VCaP (cell line): ENCODE measurements at regions not wholly inside any gene's neighbourhood (a gene's known extent, or its start where the extent isn't known, plus 50 kb on each side); places are given as distances from the start of the nearest gene placed in this dataset.

Experiments used
- H3K27ac ChIP-seq: fragments of 450-650 bp; 2 replicates; pipeline ENCODE4 v1.5.1; 2017
- CTCF ChIP-seq: fragments of 450-650 bp; conservative IDR thresholded peaks from 2 replicates; pipeline ENCODE4 v1.5.1; 2017; ENCODE audit warnings: mild to moderate bottlenecking, moderate library complexity

GRCh38 chr4:14446904-14447303, 555.4 kb upstream of the CPEB2 start:
- TF ChIP-seq CTCF: no peak
- no peak overlapping the region for H3K27ac ChIP-seq

- no peak for TF ChIP-seq CTCF
- no peak overlapping the region for H3K27ac ChIP-seq
These were observed 553.0 kb upstream of the CPEB2 start for GRCh38 chr4:14449308-14449707.

- no peak for TF ChIP-seq CTCF
- no peak overlapping the region for H3K27ac ChIP-seq
These were observed 550.3 kb upstream of the CPEB2 start for GRCh38 chr4:14452001-14452400.

GRCh38 chr4:14452764-14453163, 549.5 kb upstream of the CPEB2 start:
- H3K27ac ChIP-seq: no peak overlapping the region
- no peak for TF ChIP-seq CTCF

- H3K27ac ChIP-seq: no peak overlapping the region
- no peak for TF ChIP-seq CTCF
These were observed 543.8 kb upstream of the CPEB2 start for GRCh38 chr4:14458463-14458862.

- no peak for TF ChIP-seq CTCF
These were observed 537.2 kb upstream of the CPEB2 start for GRCh38 chr4:14465057-14465456.

GRCh38 chr4:14465507-14465906, 536.8 kb upstream of the CPEB2 start:
- TF ChIP-seq CTCF: no peak
- H3K27ac ChIP-seq: no peak overlapping the region

More at GRCh38 chr4:14465057-14465456, 537.2 kb upstream of the CPEB2 start:
- H3K27ac ChIP-seq: no peak overlapping the region

- no peak for TF ChIP-seq CTCF
- no peak overlapping the region for H3K27ac ChIP-seq
These were observed 523.8 kb upstream of the CPEB2 start for GRCh38 chr4:14478504-14478903.
